Neutrophil (primary cell): ENCODE measurements at regions not wholly inside any gene's neighbourhood (a gene's known extent, or its start where the extent isn't known, plus 50 kb on each side); places are given as distances from the start of the nearest gene placed in this dataset.

Experiments used
- H3K27ac ChIP-seq: fragments of 200-600 bp; sonication (generic); 2 replicates; pipeline ENCODE4 v1.5.1; 2016; ENCODE audit warnings: mild to moderate bottlenecking, moderate library complexity
- H3K27me3 ChIP-seq: fragments of 200-600 bp; sonication (generic); 2 replicates; pipeline ENCODE4 v1.6.0; 2016; ENCODE audit warnings: mild to moderate bottlenecking
- H3K36me3 ChIP-seq: fragments of 200-600 bp; sonication (generic); 2 replicates; pipeline ENCODE4 v1.5.1; 2017
- H3K4me1 ChIP-seq, 2 experiments: fragments of 200-600 bp in 1 of 2; sonication (generic) in 1 of 2; 1 replicate in 1 of 2; 2 replicates in 1 of 2; pipeline versions ENCODE4 v1.5.1 to v1.6.1; 2013 to 2016; ENCODE audit warnings: low read depth in 1 of 2, low read length in 1 of 2, mild to moderate bottlenecking in 1 of 2, moderate library complexity in 1 of 2; ENCODE audit not compliant: control insufficient read depth in 1 of 2, insufficient read depth in 1 of 2
- H3K4me3 ChIP-seq, 2 experiments: fragments of 200-600 bp in 1 of 2; sonication (generic) in 1 of 2; 1 replicate in 1 of 2; 2 replicates in 1 of 2; pipeline ENCODE4 v1.5.1; 2013 to 2016; ENCODE audit warnings: low read depth in 1 of 2, low read length in 1 of 2, mild to moderate bottlenecking in 1 of 2, moderate library complexity in 1 of 2
- H3K9me3 ChIP-seq: fragments of 200-600 bp; sonication (generic); 2 replicates; pipeline ENCODE4 v1.5.1; 2016
- TF ChIP-seq, protein P1 (sequence below): fragments of 200-600 bp; sonication (generic); IDR thresholded peaks from 2 replicates; pipeline ENCODE4 v1.5.1; 2016; ENCODE audit warnings: antibody characterized with exemption

DNA sequence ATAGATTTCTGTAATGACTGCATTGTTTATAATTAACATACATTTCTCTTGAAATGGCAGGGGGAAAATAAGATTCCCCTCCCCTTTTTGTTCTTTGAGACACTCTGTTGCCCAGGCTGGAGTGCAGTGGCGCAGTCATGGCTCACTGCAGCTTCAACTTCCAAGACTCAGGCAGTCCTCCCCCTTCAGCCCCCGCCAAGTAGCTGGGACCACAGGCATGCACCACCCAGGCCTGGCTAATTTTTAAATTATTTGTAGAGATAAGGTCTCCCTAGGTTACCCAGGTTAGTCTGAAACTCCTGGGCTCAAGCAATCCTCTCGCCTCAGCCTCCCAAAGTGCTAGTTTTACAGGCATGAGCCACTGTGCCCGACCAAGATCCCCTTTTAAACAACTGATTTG lies 67.7 kb downstream of the KATNIP start:
- TF ChIP-seq, protein P1, sequence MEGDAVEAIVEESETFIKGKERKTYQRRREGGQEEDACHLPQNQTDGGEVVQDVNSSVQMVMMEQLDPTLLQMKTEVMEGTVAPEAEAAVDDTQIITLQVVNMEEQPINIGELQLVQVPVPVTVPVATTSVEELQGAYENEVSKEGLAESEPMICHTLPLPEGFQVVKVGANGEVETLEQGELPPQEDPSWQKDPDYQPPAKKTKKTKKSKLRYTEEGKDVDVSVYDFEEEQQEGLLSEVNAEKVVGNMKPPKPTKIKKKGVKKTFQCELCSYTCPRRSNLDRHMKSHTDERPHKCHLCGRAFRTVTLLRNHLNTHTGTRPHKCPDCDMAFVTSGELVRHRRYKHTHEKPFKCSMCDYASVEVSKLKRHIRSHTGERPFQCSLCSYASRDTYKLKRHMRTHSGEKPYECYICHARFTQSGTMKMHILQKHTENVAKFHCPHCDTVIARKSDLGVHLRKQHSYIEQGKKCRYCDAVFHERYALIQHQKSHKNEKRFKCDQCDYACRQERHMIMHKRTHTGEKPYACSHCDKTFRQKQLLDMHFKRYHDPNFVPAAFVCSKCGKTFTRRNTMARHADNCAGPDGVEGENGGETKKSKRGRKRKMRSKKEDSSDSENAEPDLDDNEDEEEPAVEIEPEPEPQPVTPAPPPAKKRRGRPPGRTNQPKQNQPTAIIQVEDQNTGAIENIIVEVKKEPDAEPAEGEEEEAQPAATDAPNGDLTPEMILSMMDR, result no peak
- Histone ChIP-seq H3K9me3 (no peaks in the 10 kb centered on the region), H3K4me3 (no peak overlapping the region), H3K27ac (no peak overlapping the region), H3K4me1 (no peaks in the 10 kb centered on the region), H3K36me3 (peaks cover 10% of the 10 kb centered on the region), H3K27me3 (no peaks in the 10 kb centered on the region)

DNA sequence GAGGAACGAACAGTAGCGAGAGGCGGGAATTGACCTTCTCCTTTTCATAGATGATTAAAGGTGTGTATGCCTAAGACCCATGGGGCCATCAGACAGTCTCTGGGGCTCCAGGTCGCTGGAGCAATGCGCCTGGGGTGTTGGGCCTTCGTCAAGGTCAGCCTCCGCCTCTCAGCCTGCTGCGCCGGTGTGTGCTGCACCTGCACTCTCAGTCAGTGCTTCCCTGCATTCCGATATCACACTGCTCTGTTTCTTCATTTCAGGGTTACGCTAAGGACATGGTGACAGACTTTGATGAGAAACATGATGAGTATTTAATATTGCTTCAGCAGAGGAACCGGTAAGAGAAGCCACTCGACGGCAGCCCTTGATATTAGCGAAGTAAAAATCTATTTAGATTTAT lies 68.2 kb downstream of the KATNIP start:
- no peaks in the 10 kb centered on the region for H3K9me3 ChIP-seq
- H3K27ac ChIP-seq, result no peak overlapping the region
- H3K4me3 ChIP-seq, result no peak overlapping the region
- H3K36me3 ChIP-seq, result peaks cover 10% of the 10 kb centered on the region
- H3K27me3 ChIP-seq, result no peaks in the 10 kb centered on the region
- no peaks in the 10 kb centered on the region for H3K4me1 ChIP-seq
- TF ChIP-seq, protein P1, result no peak

DNA sequence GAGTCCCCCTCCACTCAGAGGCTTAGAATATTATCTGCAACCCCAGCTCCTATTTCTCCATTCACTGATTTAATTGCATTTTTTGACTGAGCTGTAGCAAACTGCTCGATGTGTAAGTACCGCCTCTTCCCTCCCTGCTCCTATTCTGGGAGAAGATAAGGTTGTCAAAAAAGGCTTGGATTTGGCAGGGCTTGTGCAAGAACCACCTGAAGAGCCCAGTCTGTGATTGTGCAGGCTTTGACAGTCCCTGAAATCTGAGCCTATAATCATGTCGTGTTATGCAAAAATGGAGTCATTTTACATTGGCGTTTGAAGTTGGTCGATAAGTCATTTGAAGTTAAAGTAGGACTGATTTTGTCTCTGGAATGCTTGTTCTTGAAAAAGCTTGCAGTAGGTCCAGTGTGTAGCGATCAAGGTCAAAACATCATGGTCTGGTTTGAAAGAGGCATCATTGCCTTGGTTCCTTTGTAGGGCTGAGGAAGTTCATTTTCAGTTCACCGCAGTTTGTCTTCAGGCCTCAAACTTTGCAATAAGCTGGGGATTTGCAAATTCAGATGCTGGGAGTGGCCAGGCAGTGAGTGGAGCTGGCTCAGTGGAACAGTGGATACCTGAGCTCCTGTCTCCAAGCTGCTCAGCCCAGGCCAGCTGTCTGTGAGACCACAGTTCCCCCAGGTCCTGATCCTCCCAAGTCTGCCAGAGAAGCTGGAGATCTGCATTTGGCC lies 68.8 kb downstream of the KATNIP start:
- Histone ChIP-seq H3K27me3 (no peaks in the 10 kb centered on the region), H3K4me3 (no peak overlapping the region), H3K27ac (no peak overlapping the region), H3K9me3 (no peaks in the 10 kb centered on the region), H3K36me3 (peaks cover 10% of the 10 kb centered on the region), H3K4me1 (no peaks in the 10 kb centered on the region)
- TF ChIP-seq, protein P1, result no peak

DNA sequence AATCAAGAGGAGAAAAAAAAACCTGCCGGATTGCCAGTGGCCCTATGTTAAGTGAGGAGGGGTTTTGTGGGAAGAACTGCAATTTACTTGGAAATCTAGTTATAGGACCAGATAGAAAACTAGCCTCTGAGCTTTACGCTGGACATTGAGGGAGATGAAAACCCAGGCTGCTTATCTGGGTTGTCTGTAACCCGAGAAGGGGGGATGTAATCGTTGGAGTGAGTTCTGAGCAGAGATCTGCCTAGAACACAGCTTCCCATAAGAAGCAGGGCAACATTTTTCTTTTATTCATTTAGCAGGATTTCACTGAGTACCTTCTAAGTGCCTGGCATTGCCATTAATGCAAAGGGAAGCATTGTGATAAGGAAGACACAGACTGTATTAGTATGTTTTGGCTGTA lies 70.6 kb downstream of the KATNIP start:
- no peaks in the 10 kb centered on the region for H3K9me3 ChIP-seq
- peaks cover 10% of the 10 kb centered on the region for H3K36me3 ChIP-seq
- TF ChIP-seq, protein P1, result no peak
- no peak overlapping the region for H3K27ac ChIP-seq
- H3K27me3 ChIP-seq, result no peaks in the 10 kb centered on the region
- H3K4me1 ChIP-seq, result no peaks in the 10 kb centered on the region
- H3K4me3 ChIP-seq, result no peak overlapping the region

DNA sequence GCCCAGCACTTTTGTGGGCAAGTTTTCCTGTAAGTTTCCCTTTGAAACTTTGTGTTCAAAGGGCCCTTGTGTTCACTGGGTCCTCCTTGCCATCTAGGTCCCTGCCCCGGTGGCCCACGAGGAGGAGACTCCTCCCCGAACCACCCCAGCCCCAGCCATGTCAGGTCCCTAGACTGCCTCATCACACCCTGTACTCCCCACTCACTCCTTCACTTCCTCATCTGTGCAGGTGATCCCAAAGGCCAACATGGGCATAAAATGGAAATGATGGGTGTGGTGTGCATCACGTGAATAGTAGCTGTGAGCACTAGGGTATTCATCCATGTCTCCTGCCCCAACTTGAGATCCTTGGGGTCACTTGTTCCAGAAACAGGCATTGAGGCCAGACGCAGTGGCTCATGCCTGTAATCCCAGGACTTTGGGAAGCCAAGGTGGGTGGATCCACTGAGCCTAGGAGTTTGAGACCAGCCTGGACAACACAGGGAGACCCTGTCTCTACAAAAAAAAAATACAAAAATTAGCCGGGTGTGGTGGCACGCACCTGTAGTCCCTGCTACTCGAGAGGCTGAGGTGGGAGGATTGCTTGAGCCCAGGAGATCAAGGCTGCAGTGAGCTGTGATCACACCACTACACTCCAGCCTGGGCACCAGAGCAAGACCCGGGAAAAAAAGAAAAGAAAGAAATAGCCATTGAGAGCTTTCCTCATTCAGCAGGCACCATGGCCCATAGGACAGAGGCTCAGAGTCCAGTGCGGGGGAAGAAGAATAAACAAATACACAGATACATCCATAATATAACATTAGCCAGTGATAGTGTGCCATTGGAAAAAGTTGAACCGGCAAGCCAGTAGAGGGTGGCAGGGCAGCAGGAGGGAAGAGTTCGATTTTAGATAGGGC lies 74.5 kb downstream of the KATNIP start:
- TF ChIP-seq, protein P1, result no peak
- no peaks in the 10 kb centered on the region for H3K9me3 ChIP-seq
- H3K4me1 ChIP-seq, result no peaks in the 10 kb centered on the region

More for the DNA sequence above, 74.5 kb downstream of the KATNIP start:
- Histone ChIP-seq H3K4me3 (no peak overlapping the region), H3K27ac (no peak overlapping the region), H3K36me3 (peaks cover 5% of the 10 kb centered on the region), H3K27me3 (no peaks in the 10 kb centered on the region)
